Vagina (tissue), 2 donors: ENCODE measurements at regions not wholly inside any gene's neighbourhood (a gene's known extent, or its start where the extent isn't known, plus 50 kb on each side); places are given as distances from the start of the nearest gene placed in this dataset.

Experiments
- POLR2AphosphoS5 ChIP-seq, 2 donors: sonication (generic); formaldehyde crosslinking; IDR thresholded peaks; one replicate each; pipeline ENCODE4 v1.9.0; 2017; ENCODE audit warnings: antibody characterized with exemption in 2 of 2, mild to moderate bottlenecking in 2 of 2, low read depth in 1 of 2; ENCODE audit not compliant: insufficient read depth in 1 of 2
- TF ChIP-seq, protein P1 (sequence below), 3 experiments: fragments of 450-650 bp in 2 of 3; fragments of 200-600 bp in 1 of 3; sonication (generic) in 1 of 3; IDR thresholded peaks; one replicate each; pipeline ENCODE4 v1.5.1; 2017 to 2019; ENCODE audit warnings: antibody characterized with exemption in 3 of 3, mild to moderate bottlenecking in 2 of 3, moderate library complexity in 2 of 3

DNA sequence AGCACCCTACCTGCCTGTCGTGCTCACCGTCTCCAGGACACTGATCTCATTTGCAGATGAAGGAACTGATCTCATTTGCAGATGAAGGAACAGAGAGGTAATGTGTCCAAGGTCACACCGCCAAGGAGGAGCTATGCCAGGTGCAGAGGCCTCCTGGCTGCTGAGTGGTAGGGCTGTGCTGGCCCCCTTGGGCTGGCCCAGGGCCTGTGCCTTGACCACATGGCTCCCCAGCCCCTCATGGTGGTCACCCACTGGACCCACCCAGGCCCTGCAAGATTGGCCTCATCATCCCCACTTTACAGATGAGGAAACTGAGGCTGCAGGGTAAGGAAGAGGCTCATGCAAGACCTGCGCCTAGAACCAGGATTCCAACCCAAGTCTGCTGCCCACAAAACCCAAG is 628.3 kb downstream of the MATN1 start:
- TF ChIP-seq, protein P1, sequence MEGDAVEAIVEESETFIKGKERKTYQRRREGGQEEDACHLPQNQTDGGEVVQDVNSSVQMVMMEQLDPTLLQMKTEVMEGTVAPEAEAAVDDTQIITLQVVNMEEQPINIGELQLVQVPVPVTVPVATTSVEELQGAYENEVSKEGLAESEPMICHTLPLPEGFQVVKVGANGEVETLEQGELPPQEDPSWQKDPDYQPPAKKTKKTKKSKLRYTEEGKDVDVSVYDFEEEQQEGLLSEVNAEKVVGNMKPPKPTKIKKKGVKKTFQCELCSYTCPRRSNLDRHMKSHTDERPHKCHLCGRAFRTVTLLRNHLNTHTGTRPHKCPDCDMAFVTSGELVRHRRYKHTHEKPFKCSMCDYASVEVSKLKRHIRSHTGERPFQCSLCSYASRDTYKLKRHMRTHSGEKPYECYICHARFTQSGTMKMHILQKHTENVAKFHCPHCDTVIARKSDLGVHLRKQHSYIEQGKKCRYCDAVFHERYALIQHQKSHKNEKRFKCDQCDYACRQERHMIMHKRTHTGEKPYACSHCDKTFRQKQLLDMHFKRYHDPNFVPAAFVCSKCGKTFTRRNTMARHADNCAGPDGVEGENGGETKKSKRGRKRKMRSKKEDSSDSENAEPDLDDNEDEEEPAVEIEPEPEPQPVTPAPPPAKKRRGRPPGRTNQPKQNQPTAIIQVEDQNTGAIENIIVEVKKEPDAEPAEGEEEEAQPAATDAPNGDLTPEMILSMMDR (IDR thresholded peaks at IDR 0.05): no peak
- no peak for TF ChIP-seq POLR2AphosphoS5 (IDR thresholded peaks at IDR 0.05; ENCODE audit: insufficient read depth in 1 of 2, low read depth in 1 of 2)
